Smooth muscle cell of the brain vasculature (primary cell): ENCODE measurements at regions not wholly inside any gene's neighbourhood (a gene's known extent, or its start where the extent isn't known, plus 50 kb on each side); places are given as distances from the start of the nearest gene placed in this dataset.

Source experiments
- DNase-seq: peaks from one replicate; pipeline ENCODE4 v3.0.0-alpha.2; 2012; ENCODE audit warnings: low read depth, low spot score

DNA sequence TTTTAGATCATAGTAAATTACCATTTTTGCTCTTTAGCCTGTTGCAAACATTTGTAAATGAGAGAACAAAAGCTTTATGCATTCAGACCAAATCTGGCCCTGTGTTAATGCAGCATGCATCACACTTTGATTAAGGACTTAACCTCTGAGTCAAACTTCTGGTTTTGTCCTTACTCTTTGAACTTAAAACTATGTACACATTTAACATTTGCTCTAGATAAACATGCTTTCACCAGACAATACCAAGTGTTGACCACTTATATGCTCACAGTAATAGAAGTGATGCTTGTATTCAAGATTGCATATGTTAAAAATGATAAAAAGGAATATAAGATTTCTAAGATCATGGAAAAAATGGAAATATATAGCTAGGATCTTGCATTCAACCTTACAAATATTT lies 1095.3 kb downstream of the ADGRL2 start:
- no peak for DNase-seq

DNA sequence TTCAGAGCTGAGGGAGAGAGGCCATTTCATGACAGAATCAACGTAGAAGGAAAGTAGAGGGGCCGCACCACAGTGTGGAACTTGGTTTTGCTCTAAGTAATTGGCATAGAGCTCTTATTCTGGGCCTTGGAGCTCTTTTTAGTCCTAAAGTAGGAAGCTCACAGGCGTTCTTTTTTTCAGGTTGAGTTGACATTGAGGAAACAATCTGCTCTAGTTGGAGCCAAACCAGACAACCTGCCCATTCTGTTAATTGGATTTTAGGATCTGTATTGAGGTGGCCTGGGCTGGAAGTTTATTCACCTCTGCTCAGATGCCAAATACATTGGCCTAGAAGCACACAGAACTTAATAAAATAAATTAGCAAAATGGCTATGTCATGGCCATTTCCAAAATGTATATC lies 1093.9 kb downstream of the ADGRL2 start:
- DNase-seq, result no peak

- DNase-seq, result no peak
Observed at GRCh38 chr1:82893712-82894470, 1093.2 kb downstream of the ADGRL2 start.

- no peak for DNase-seq
Observed at GRCh38 chr1:82880506-82880905, 1079.8 kb downstream of the ADGRL2 start.

DNA sequence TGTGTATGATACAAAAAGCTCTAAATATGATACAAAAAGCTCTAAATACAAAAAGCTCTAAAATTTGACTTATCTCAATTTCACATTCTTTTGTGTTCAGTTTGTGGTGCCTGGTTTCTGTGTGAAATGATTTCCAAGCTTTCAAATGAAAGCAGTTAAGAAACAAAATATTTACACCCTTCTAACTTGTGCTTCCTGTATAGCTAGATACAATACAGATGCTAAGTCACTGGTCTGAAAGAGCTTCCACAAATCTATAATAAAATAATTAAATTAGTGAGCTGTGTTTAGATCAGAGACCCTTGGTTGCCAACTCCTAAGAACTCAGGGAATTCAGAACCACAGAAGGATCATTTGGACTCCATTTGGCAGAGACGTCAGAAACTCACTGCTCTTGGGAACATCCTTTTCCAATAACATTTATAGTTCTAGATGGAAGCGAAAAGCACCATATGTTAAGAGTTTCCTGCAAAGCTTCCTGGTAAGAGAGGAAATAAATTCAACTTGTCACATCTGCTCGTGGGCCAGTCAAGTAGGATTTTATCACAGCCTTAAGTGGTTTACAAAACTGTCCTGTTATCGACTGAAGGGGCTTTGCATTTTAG lies 1079.1 kb downstream of the ADGRL2 start:
- no peak for DNase-seq

DNA sequence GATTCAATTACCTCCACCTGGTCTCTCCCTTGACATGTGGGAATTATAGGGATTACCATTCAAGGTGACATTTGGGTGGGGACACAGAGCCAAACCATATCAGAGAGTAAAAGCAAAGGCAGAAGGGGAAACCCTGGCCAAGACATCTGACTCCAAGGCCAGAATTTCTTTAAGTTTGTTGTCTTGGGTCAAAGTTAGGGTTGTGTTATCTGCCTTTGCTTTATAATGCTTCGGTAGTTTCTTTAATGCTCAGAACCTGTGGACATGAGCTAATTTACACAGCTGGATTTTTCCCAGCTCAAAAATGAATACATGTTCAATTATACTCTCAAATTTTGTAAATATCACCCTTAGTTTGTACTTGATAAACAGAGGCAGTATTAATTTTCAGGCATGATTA lies 1074.4 kb downstream of the ADGRL2 start:
- no peak for DNase-seq

GRCh38 chr1:82874041-82874440 lies 1073.3 kb downstream of the ADGRL2 start:
- DNase-seq, result no peak

GRCh38 chr1:82870332-82870731 lies 1069.6 kb downstream of the ADGRL2 start:
- DNase-seq, result no peak

- no peak for DNase-seq
Observed at GRCh38 chr1:82867781-82868180, 1067.0 kb downstream of the ADGRL2 start.

DNA sequence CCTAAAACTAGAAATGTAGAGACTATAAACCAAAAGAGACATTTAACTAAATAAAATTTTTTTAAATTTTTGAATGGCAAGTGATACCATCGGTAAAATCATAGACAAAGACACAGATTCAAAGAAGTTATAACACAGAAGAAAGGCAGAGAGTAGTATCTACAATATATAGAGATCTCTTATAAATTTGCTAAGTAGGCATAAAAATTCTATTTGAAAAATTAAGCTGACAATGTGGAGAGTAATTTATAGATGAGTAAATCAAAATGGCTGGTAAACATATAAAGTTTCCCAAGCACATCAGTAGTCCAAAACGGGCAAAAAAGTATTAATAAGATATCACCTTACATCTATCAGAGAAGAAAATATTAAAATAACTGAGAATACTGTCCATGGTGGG lies 1061.0 kb downstream of the ADGRL2 start:
- DNase-seq, result no peak

DNA sequence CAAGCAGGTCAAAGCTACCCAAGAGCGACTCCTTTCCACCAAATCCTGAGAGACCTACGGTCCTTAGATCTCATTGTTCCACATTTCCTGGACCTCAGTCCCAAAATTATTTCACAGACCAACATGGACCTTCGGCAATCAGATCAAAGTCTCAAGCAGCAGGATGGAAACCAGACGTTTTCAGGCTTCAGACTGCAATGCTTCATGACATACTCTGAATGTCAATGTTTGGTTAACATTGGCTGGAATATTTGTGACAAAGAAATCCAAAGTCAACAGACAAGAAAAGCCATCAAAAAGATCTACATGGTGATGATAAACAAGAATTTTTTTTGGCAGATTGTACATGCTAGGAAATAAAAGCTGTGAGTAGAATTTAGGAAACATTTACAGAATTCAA lies 1057.3 kb downstream of the ADGRL2 start:
- no peak for DNase-seq

DNA sequence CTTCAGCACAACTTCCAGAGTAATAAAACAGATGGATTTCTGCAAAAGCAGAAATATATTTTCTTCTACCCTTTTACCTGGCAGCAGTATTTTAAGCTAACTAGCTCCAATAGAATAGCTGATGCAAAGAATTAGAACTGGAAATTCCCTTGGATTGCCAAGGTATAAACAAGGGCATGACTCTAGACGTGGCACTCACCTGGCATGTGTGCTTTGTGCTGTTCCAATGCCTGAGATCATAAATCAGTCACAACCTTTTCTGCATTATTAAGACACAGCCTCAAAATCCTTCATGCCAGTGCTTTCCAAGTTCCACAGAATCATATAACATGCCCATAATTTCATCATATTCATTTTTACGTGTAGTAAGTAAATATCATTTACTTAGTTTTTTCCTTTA lies 1048.7 kb downstream of the ADGRL2 start:
- DNase-seq, result no peak

DNA sequence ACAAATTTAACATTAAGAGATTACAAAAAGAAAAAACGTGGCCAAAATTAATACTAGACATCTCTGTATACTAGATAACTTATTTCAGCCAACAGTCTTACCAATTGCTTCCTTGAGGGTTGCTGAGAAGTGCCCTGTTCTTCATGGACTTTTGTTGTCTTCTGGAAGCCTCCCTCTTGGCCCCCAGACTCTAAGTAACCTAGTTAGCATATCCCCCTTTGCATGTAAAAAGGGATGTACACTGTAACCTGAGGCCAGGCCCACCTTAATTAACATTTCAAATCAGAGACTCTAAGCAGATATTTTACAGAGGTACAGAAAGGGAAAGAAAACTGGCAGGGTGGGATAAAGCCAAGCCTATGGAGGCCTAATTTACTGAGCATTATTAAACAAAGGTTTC lies 1047.3 kb downstream of the ADGRL2 start:
- DNase-seq, result no peak

- no peak for DNase-seq
Observed at GRCh38 chr1:82845866-82846265, 1045.1 kb downstream of the ADGRL2 start.

DNA sequence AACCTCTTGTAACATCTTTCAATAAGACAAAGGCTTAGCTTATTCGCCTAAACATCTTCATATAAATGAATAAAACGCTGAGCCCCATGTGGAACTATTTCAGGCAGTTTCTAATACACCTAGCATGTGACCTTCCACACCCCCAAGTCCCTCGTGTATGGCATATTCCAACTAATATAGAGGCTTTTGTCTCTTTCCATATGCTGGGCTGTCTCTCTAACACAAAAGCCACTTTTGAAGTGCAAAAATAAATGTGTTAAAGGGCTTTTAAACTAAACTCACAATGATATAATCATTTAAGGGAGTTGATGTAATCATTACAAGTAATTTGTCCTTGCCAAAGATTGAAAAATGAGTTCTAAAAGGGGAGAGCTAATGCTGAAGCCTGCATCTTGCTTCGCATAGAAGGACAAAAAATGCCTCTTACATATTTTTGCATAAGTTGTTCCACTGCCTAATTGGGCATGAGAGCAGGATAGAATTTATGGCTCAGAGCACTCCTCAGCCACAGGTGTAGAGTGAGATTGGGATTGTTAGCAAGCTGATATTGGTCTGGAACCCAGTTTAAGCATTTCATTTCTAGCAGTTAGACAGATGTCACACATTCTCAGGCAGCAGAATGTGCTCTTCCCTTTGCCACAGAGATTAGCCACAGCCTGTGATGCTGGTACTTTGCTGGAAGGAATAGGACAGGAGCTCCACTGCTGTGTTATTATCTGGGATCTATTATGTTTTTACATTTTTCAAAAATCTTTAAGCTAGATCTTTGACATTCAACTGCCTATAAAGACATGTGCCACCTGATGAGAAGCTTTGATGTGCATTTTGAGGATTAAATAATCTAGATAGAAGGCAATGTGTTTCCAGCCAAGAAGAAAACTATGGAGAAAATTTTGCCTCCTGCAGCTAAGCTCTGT lies 1044.4 kb downstream of the ADGRL2 start:
- DNase-seq, result no peak

DNA sequence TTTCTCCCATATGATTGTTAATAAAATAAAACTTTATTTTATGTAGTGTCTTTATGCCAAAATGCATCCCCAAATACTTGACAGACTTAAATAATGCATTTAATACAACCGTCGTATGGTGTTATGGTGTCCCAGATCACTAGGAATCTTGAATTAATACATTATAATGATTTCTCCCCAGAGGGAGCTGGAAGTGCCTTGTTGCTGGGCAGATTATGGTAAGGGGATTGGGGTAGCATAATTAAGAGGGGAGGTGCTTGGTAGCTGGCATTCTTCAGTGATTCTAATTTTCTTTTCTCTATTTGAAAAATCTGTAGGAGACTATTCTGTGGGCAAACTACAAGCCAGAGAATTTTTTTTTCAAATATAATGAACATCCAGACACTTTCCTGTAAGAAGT lies 1043.7 kb downstream of the ADGRL2 start:
- no peak for DNase-seq

- no peak for DNase-seq
Observed at GRCh38 chr1:82843876-82844275, 1043.1 kb downstream of the ADGRL2 start.

GRCh38 chr1:82840192-82840591 lies 1039.5 kb downstream of the ADGRL2 start:
- DNase-seq, result no peak

DNA sequence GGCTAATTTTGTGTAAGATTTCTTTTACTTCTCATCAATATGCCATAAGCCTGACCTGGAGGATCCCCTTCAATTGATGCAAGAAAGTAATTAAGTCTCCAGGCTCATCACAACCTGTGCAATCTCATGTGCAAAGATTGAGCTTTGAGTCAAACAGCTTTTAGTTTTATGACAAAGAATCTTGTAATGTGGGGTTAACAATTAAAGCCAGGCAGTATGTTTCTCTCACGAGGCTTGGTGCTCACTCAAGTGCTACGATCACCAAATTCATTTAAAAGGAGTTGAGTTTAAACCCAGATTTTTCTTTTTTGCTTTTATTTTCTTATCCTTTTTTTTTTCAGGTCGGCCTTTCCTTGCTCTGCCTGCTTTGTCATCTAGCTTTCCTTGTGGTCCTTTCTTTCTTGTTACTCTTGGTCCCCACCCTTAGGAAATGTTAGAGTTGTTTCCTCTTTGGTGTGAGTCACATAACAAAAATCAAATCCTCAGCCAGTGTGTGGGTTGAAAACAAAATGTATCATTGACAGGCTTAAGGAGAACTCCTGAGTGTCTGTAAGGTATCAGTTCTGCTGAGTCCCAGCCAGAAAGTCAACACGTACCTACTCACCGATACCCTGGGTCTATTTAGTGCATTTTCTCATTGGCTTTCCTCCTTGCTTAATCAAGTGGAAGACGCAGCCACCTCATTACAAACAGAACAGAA lies 1037.2 kb downstream of the ADGRL2 start:
- DNase-seq, result no peak

GRCh38 chr1:82836973-82837680 lies 1036.4 kb downstream of the ADGRL2 start:
- no peak for DNase-seq
